GM23248 (cell line): ENCODE measurements at regions not wholly inside any gene's neighbourhood (a gene's known extent, or its start where the extent isn't known, plus 50 kb on each side); places are given as distances from the start of the nearest gene placed in this dataset.

Experiments used
- EZH2 ChIP-seq: fragments of 200-600 bp; sonication (generic); IDR thresholded peaks from 2 replicates; pipeline ENCODE4 v1.6.1; 2018; ENCODE audit warnings: antibody characterized with exemption, mild to moderate bottlenecking; ENCODE audit not compliant: insufficient read depth, poor library complexity, severe bottlenecking
- EZH2phosphoT487 ChIP-seq: fragments of 200-600 bp; sonication (generic); IDR thresholded peaks from 2 replicates; pipeline ENCODE4 v1.6.1; 2018; ENCODE audit warnings: antibody characterized with exemption, moderate library complexity, mild to moderate bottlenecking, low read depth; ENCODE audit not compliant: insufficient read depth

DNA sequence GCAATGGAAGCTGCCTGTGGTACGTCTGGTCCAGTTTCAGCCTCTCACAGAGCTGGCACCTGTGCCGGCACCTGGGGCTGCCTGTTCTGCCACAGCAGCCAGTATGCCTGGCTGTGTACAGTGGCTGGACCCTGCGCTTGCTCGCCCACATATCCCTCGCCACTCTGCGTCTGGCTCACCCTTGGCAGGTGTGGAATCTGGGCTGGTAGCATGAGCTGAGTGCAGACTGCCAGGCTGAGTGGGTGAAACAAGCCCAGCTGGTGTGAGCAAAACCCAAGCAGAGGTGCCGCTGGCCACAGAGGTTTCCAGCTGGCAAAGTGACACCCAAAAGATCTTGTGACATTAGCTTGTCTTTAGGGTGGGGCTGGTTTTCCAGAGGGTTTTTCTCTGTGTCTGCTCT lies 80.7 kb downstream of the ING1 start:
- TF ChIP-seq EZH2, result no peak
- no peak for TF ChIP-seq EZH2phosphoT487
